Mucosa of rectum (tissue), 2 donors: ENCODE measurements at regions not wholly inside any gene's neighbourhood (a gene's known extent, or its start where the extent isn't known, plus 50 kb on each side); places are given as distances from the start of the nearest gene placed in this dataset.

Experiments used
- H3K27ac ChIP-seq, 2 donors: one replicate each; pipeline ENCODE4 v1.7.0; 2013; ENCODE audit warnings: inconsistent platforms in 2 of 2, low read depth in 2 of 2, low read length in 2 of 2
- H3K27me3 ChIP-seq, 2 donors: one replicate each; pipeline ENCODE4 v1.7.0; 2013; ENCODE audit warnings: low read length in 2 of 2; ENCODE audit not compliant: control insufficient read depth in 2 of 2, insufficient read depth in 2 of 2
- H3K36me3 ChIP-seq, 2 donors: one replicate each; pipeline ENCODE4 v1.7.0; 2013; ENCODE audit warnings: low read length in 2 of 2; ENCODE audit not compliant: control insufficient read depth in 2 of 2, insufficient read depth in 2 of 2
- H3K4me1 ChIP-seq, 2 donors: one replicate each; pipeline ENCODE4 v1.7.0; 2013; ENCODE audit warnings: low read length in 2 of 2, mild to moderate bottlenecking in 1 of 2; ENCODE audit not compliant: control insufficient read depth in 2 of 2, insufficient read depth in 2 of 2
- H3K4me3 ChIP-seq, 2 donors: one replicate each; pipeline ENCODE4 v1.7.0; 2013; ENCODE audit warnings: low read length in 2 of 2
- H3K9ac ChIP-seq, 2 donors: one replicate each; pipeline ENCODE4 v1.7.0; 2013; ENCODE audit warnings: low read length in 2 of 2, low read depth in 1 of 2, mild to moderate bottlenecking in 1 of 2
- H3K9me3 ChIP-seq, 2 donors: one replicate each; pipeline ENCODE4 v1.7.0; 2013; ENCODE audit warnings: low read length in 2 of 2; ENCODE audit not compliant: control insufficient read depth in 2 of 2
- donor health status: healthy.
- donor health status: Normal muscosa, but diverticular disease.

DNA sequence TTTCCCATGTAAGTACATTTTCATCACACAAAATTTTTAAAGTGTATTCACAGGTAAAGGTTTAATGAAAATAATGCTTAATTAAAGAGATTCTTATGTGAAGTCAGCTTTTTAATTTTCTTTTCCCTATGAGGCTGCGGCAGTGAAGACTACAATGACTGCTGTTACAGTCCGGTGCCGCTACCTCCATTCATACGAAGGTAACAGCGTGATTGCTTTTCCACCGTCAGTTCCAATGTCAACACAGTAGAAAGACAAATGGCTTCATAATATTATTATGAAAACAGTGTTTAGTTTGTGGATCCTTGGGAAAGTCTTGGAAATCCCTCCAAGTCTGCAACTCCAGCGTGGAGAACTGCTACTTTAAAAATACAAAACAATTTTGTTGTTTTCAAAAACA is 254.9 kb upstream of the NRIP1 start:
- H3K36me3 ChIP-seq = no peaks in the 10 kb centered on the region
- no peaks in the 10 kb centered on the region for H3K27me3 ChIP-seq
- no peak overlapping the region for H3K9ac ChIP-seq
- H3K27ac ChIP-seq = no peak overlapping the region
- no peaks in the 10 kb centered on the region for H3K4me1 ChIP-seq
- no peaks in the 10 kb centered on the region for H3K9me3 ChIP-seq
- no peak overlapping the region for H3K4me3 ChIP-seq

- Histone ChIP-seq H3K36me3 (no peaks in the 10 kb centered on the region), H3K27ac (no peak overlapping the region), H3K27me3 (no peaks in the 10 kb centered on the region), H3K4me3 (no peak overlapping the region), H3K9me3 (no peaks in the 10 kb centered on the region), H3K4me1 (no peaks in the 10 kb centered on the region), H3K9ac (no peak overlapping the region)
Measured at GRCh38 chr21:15324542-15324941, 259.7 kb upstream of the NRIP1 start.

DNA sequence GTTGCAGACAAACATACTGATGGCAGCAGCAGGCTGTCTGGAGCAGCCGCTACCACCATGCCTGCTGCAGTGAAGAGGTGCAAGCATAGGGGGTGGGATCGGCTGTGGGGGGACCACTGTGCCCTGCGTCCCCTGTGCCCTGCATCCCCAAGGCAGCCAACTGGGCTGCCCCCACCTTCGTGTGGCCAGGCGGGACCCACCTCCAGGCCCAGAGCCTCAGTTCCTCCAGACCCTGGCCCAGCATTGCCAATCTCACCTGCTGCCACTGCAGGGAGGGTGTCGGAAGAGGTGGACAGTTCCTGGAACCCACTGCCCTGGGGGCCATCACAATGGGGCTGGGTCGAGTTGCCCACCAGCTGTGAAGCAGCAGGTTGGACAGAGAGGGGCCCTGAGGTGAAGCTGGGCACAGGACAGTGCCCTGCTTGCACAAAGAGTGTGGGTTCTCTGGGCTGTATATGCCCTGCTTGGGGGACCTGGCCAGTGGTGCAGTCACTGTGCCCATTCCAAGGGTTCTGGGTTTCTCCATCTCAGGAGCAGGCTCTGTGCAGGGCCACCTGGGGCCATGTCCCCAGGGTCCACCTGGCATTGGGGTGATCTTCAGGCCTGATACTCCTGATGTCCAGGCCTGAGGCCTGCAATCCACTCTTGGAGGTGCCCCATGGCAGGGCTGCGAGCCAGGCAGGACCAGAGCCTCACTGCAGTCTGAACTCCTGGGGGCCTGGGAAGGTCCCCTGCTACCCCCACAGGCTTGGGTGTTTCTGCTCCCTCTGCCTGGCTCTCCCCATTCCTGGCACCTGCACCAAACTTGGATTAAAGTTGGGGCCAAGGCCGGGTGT is 261.4 kb upstream of the NRIP1 start:
- Histone ChIP-seq H3K27ac (no peak overlapping the region), H3K36me3 (no peaks in the 10 kb centered on the region), H3K27me3 (no peaks in the 10 kb centered on the region), H3K4me3 (no peak overlapping the region), H3K9me3 (no peaks in the 10 kb centered on the region), H3K9ac (no peak overlapping the region), H3K4me1 (no peaks in the 10 kb centered on the region)

DNA sequence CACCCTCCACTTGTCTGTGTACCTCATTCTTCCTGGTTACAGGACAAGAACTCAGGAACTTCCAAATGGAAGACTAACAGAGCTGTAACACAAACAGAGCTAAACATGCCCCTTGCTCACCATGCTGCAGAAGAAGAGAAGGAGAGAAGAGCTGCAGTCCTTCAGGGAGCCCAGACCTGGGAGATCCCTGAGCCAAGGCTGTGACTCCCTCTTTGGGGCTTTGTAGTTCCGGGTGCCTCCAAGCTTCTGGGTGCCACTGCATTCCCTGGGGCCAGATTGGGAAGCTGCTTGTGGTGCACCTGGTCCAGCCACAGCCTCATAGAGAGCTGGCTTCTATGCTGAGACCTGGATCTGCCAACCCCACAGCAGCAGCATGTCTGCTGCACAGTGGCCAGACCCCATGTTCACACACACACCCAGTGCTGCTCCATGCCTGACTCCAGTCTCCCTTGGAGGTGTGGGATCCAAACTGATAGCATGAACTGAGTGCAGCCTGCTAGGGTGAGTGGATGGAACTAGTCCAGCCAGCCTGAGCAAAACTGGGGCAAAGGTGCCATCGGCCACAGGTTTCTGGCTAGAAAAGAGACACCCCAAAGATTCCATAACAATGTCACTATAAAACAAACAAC is 263.0 kb upstream of the NRIP1 start:
- Histone ChIP-seq H3K4me3 (no peak overlapping the region), H3K36me3 (no peaks in the 10 kb centered on the region), H3K4me1 (no peaks in the 10 kb centered on the region), H3K27me3 (no peaks in the 10 kb centered on the region), H3K9ac (no peak overlapping the region), H3K9me3 (no peaks in the 10 kb centered on the region), H3K27ac (no peak overlapping the region)

GRCh38 chr21:15329191-15329590 is 264.4 kb upstream of the NRIP1 start:
- Histone ChIP-seq H3K4me3 (no peak overlapping the region), H3K36me3 (no peaks in the 10 kb centered on the region), H3K9ac (no peak overlapping the region), H3K4me1 (no peaks in the 10 kb centered on the region), H3K27me3 (no peaks in the 10 kb centered on the region), H3K9me3 (no peaks in the 10 kb centered on the region), H3K27ac (no peak overlapping the region)

DNA sequence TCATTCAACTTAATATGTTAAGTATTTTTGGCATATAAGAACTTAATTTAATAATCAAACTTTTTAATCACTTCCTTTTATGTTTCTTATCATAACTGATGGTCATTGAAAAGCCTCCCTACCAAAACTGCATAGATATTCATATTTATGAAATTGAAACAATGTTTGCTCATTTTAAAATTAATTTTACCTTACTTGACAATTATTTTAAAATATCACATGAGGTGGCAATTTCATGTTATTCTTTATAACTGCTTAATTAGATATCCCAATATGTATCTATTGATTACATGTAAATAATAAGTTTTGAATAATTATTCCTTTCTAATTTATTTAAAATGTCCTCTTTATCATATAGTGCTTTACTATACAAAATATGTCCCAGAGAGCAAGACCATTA is 266.1 kb upstream of the NRIP1 start:
- Histone ChIP-seq H3K4me1 (no peaks in the 10 kb centered on the region), H3K27me3 (no peaks in the 10 kb centered on the region), H3K9ac (no peak overlapping the region), H3K36me3 (no peaks in the 10 kb centered on the region), H3K9me3 (no peaks in the 10 kb centered on the region), H3K4me3 (no peak overlapping the region), H3K27ac (no peak overlapping the region)

DNA sequence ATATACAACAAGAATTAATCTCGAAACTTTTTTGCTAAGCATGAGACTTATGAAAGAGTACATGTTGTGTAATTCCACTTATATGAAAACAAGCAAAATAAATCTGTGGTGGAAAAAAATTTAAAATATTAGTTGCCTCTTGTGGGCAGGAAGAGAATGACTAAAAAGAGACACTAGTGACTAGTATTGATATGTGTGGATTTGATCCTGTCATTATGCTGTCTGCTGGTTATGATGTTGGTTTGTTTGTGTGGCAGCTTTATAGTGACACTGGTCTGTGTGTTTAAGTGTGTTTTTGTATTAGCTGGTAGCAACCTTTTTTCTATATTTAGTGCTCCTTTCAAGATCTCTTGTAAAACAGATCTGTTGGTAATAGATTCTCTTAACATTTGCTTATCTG is 267.8 kb upstream of the NRIP1 start:
- no peaks in the 10 kb centered on the region for H3K9me3 ChIP-seq
- no peaks in the 10 kb centered on the region for H3K36me3 ChIP-seq
- H3K27me3 ChIP-seq = no peaks in the 10 kb centered on the region
- no peak overlapping the region for H3K4me3 ChIP-seq
- H3K27ac ChIP-seq = no peak overlapping the region
- no peak overlapping the region for H3K9ac ChIP-seq
- no peaks in the 10 kb centered on the region for H3K4me1 ChIP-seq

GRCh38 chr21:15333136-15333710 is 268.4 kb upstream of the NRIP1 start:
- no peaks in the 10 kb centered on the region for H3K27me3 ChIP-seq
- no peaks in the 10 kb centered on the region for H3K9me3 ChIP-seq
- H3K36me3 ChIP-seq = no peaks in the 10 kb centered on the region
- no peak overlapping the region for H3K9ac ChIP-seq
- H3K27ac ChIP-seq = no peak overlapping the region
- no peaks in the 10 kb centered on the region for H3K4me1 ChIP-seq
- H3K4me3 ChIP-seq = no peak overlapping the region

- no peak overlapping the region for H3K9ac ChIP-seq
- no peaks in the 10 kb centered on the region for H3K4me1 ChIP-seq
- H3K36me3 ChIP-seq = no peaks in the 10 kb centered on the region
- H3K27me3 ChIP-seq = no peaks in the 10 kb centered on the region
- H3K4me3 ChIP-seq = no peak overlapping the region
- H3K27ac ChIP-seq = no peak overlapping the region
- no peaks in the 10 kb centered on the region for H3K9me3 ChIP-seq
Measured at GRCh38 chr21:15333951-15334350, 269.2 kb upstream of the NRIP1 start.

GRCh38 chr21:15343066-15343465 is 278.3 kb upstream of the NRIP1 start:
- Histone ChIP-seq H3K9me3 (no peaks in the 10 kb centered on the region), H3K36me3 (no peaks in the 10 kb centered on the region), H3K4me1 (no peaks in the 10 kb centered on the region), H3K27me3 (no peaks in the 10 kb centered on the region), H3K4me3 (no peak overlapping the region), H3K27ac (no peak overlapping the region), H3K9ac (no peak overlapping the region)
